H9 (cell line): ENCODE measurements at regions not wholly inside any gene's neighbourhood (a gene's known extent, or its start where the extent isn't known, plus 50 kb on each side); places are given as distances from the start of the nearest gene placed in this dataset.

ENCODE experiments used
- DNase-seq: peaks from one replicate; pipeline ENCODE4 v3.0.0-alpha.2; 2017
- H2AFZ ChIP-seq: one replicate; pipeline ENCODE4 v1.6.1; 2013; ENCODE audit warnings: mild to moderate bottlenecking, low read length, control low read depth, moderate library complexity
- H2AK5ac ChIP-seq: 2 replicates; pipeline ENCODE4 v1.6.1; 2013; ENCODE audit warnings: low read length, control low read depth, mixed read lengths; ENCODE audit not compliant: insufficient read length
- H2BK120ac ChIP-seq: one replicate; pipeline ENCODE4 v1.6.1; 2013; ENCODE audit warnings: low read depth, mild to moderate bottlenecking, low read length, control low read depth, inconsistent platforms; ENCODE audit not compliant: poor library complexity, severe bottlenecking
- H2BK12ac ChIP-seq: 2 replicates; pipeline ENCODE4 v1.6.1; 2013; ENCODE audit warnings: low read length, control low read depth, mixed read lengths, low read depth; ENCODE audit not compliant: insufficient read length
- H2BK15ac ChIP-seq: 2 replicates; pipeline ENCODE4 v1.6.1; 2013; ENCODE audit warnings: low read depth, low read length, control low read depth
- H2BK20ac ChIP-seq: one replicate; pipeline ENCODE4 v1.6.1; 2013; ENCODE audit warnings: low read depth, mild to moderate bottlenecking, low read length, control low read depth, inconsistent platforms; ENCODE audit not compliant: poor library complexity, severe bottlenecking
- H2BK5ac ChIP-seq: 2 replicates; pipeline ENCODE4 v1.6.1; 2013; ENCODE audit warnings: low read length, control low read depth, mixed read lengths; ENCODE audit not compliant: insufficient read length
- H3K14ac ChIP-seq: 2 replicates; pipeline ENCODE4 v1.6.1; 2013; ENCODE audit warnings: low read length, control low read depth; ENCODE audit not compliant: insufficient read depth
- H3K18ac ChIP-seq: 2 replicates; pipeline ENCODE4 v1.6.1; 2013; ENCODE audit warnings: low read depth, mild to moderate bottlenecking, mixed read lengths, low read length, control low read depth; ENCODE audit not compliant: insufficient read length
- H3K23ac ChIP-seq: 2 replicates; pipeline ENCODE4 v1.6.1; 2013; ENCODE audit warnings: low read length, control low read depth, mixed read lengths, low read depth; ENCODE audit not compliant: insufficient read length
- H3K23me2 ChIP-seq: 2 replicates; pipeline ENCODE4 v1.6.1; 2013; ENCODE audit warnings: low read depth, mild to moderate bottlenecking, mixed read lengths, low read length, control low read depth; ENCODE audit not compliant: insufficient read length, poor library complexity, severe bottlenecking
- H3K27ac ChIP-seq: 2 replicates; pipeline ENCODE4 v1.5.1; 2013; ENCODE audit warnings: low read length, control low read depth, mixed read lengths, low read depth; ENCODE audit not compliant: insufficient read length
- H3K27me3 ChIP-seq: 2 replicates; pipeline ENCODE4 v1.6.1; 2013; ENCODE audit warnings: low read length, control low read depth, inconsistent platforms; ENCODE audit not compliant: insufficient read depth
- H3K4ac ChIP-seq: 2 replicates; pipeline ENCODE4 v1.6.1; 2013; ENCODE audit warnings: low read depth, mild to moderate bottlenecking, control low read depth, inconsistent platforms, low read length, moderate library complexity
- H3K4me1 ChIP-seq: 2 replicates; pipeline ENCODE4 v1.6.1; 2013; ENCODE audit warnings: low read length, control low read depth, inconsistent platforms; ENCODE audit not compliant: insufficient read depth
- H3K4me2 ChIP-seq: 2 replicates; pipeline ENCODE4 v1.6.1; 2013; ENCODE audit warnings: low read length, control low read depth, mixed read lengths; ENCODE audit not compliant: insufficient read length, insufficient read depth
- H3K56ac ChIP-seq: 2 replicates; pipeline ENCODE4 v1.6.1; 2013; ENCODE audit warnings: low read depth, mild to moderate bottlenecking, mixed read lengths, low read length, control low read depth; ENCODE audit not compliant: insufficient read length
- H3K79me1 ChIP-seq: 2 replicates; pipeline ENCODE4 v1.6.1; 2013; ENCODE audit warnings: low read depth, mild to moderate bottlenecking, moderate library complexity, low read length, control low read depth, inconsistent platforms; ENCODE audit not compliant: insufficient read depth, poor library complexity, severe bottlenecking
- H3K79me2 ChIP-seq: 2 replicates; pipeline ENCODE4 v1.6.1; 2013; ENCODE audit warnings: low read length, control low read depth, inconsistent platforms; ENCODE audit not compliant: insufficient read depth
- H3K9ac ChIP-seq: 2 replicates; pipeline ENCODE4 v1.6.1; 2013; ENCODE audit warnings: low read length, control low read depth, mixed read lengths; ENCODE audit not compliant: insufficient read length; ENCODE audit errors: extremely low read depth
- H3K9me3 ChIP-seq: one replicate; pipeline ENCODE4 v1.6.1; 2013; ENCODE audit warnings: low read depth, low read length, inconsistent platforms; ENCODE audit not compliant: control insufficient read depth
- H3T11ph ChIP-seq: one replicate; pipeline ENCODE4 v1.6.1; 2013; ENCODE audit warnings: mild to moderate bottlenecking, low read length, control low read depth, inconsistent platforms
- H4K20me1 ChIP-seq: one replicate; pipeline ENCODE4 v1.6.1; 2013; ENCODE audit not compliant: control insufficient read depth, insufficient read length, insufficient read depth
- H4K5ac ChIP-seq: 2 replicates; pipeline ENCODE4 v1.6.1; 2013; ENCODE audit warnings: low read depth, mild to moderate bottlenecking, mixed read lengths, low read length, control low read depth; ENCODE audit not compliant: insufficient read length
- H4K8ac ChIP-seq: replicated peaks from 2 replicates; pipeline ENCODE4 v1.6.1; 2013; ENCODE audit warnings: low read length, control low read depth, mixed read lengths, low read depth; ENCODE audit not compliant: insufficient read length
- H4K91ac ChIP-seq: 2 replicates; pipeline ENCODE4 v1.6.1; 2013; ENCODE audit warnings: low read depth, mild to moderate bottlenecking, moderate library complexity, mixed read lengths, low read length, control low read depth; ENCODE audit not compliant: insufficient read length
- H3K27ac Mint-ChIP-seq, 3 experiments: 2 replicates in 2 of 3; 3 replicates in 1 of 3; pipeline ENCODE4 v1.8.0; 2020 to 2021; ENCODE audit warnings: mixed read lengths in 3 of 3, mild to moderate bottlenecking in 1 of 3, moderate library complexity in 1 of 3
- H3K27me3 Mint-ChIP-seq: 2 replicates; pipeline ENCODE4 v1.8.0; 2021; ENCODE audit warnings: low read depth, mild to moderate bottlenecking, moderate library complexity, mixed read lengths
- H3K36me3 Mint-ChIP-seq, 3 experiments: 2 replicates in 2 of 3; 3 replicates in 1 of 3; pipeline ENCODE4 v1.8.0; 2020 to 2021; ENCODE audit warnings: low read depth in 3 of 3, mixed read lengths in 3 of 3; ENCODE audit not compliant: insufficient read depth in 1 of 3
- H3K4me1 Mint-ChIP-seq, 2 experiments: 2 replicates each; pipeline ENCODE4 v1.8.0; 2020; ENCODE audit warnings: mixed read lengths in 2 of 2
- H3K4me3 Mint-ChIP-seq, 2 experiments: 2 replicates in 1 of 2; 3 replicates in 1 of 2; pipeline ENCODE4 v1.8.0; 2020 to 2021; ENCODE audit warnings: mild to moderate bottlenecking in 2 of 2, mixed read lengths in 2 of 2, moderate library complexity in 1 of 2
- H3K9me3 Mint-ChIP-seq, 2 experiments: 2 replicates in 1 of 2; 3 replicates in 1 of 2; pipeline ENCODE4 v1.8.0; 2020; ENCODE audit warnings: mild to moderate bottlenecking in 2 of 2, mixed read lengths in 2 of 2, moderate library complexity in 1 of 2
- WGBS: extraction: QIAGEN DNeasy Blood & Tissue Kit; methylation state at CpG from one replicate; pipeline ENCODE4 v1.1.7; 2013; ENCODE audit warnings: missing lambda C conversion rate, low lambda C conversion rate, mixed read lengths; ENCODE audit not compliant: insufficient read length; ENCODE audit errors: extremely low coverage; 5-methylcytosine and 5-hydroxymethylcytosine counted together
- TF ChIP-seq, protein P1 (sequence below): fragments of 200-600 bp; sonication (generic); conservative IDR thresholded peaks from 3 replicates; pipeline ENCODE4 v1.8.0; 2021; ENCODE audit warnings: antibody characterized with exemption, mild to moderate bottlenecking

DNA sequence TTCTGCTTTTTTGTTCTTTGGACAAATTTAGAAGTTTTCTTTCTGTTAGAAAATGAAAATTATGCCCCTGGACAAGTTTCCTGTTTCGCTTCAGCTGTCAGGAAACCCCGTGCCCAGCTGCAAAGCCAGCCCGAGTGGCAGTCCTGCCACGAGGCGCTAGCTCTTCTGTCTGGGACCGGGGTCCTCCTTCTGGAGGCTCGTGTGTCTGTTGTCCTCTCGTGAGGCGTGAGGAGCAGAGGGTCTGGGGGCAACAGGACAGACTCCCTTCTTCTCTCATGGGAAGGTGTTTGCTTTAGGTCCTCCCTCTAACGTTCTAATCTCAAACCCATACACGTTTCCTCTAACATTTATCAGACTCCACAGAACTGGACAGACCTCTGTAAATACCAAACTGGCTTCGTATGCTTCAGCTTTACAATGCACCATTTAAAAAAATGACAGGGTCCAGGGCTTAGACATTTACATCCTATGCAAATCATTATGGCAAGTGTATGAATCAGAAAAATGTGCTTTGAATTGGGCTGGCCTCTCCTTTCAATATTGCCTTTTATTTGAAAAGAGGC is 184.5 kb upstream of the SHH start:
- no peaks in the 10 kb centered on the region for H3K4me1 Mint-ChIP-seq
- Histone ChIP-seq H3T11ph (no peak overlapping the region), H3K79me1 (no peaks in the 10 kb centered on the region), H3K23me2 (no peaks in the 10 kb centered on the region), H2AFZ (no peak overlapping the region), H3K23ac (no peak overlapping the region), H4K91ac (no peak overlapping the region), H3K4me2 (no peak overlapping the region), H2BK12ac (no peak overlapping the region), H4K8ac (no peak overlapping the region), H2BK120ac (no peak overlapping the region), H3K9me3 (no peaks in the 10 kb centered on the region), H3K56ac (no peak overlapping the region), H3K4ac (no peak overlapping the region), H3K27me3 (no peaks in the 10 kb centered on the region), H3K27ac (no peak overlapping the region), H3K18ac (no peak overlapping the region), H3K14ac (no peak overlapping the region), H3K9ac (no peak overlapping the region), H2BK15ac (no peak overlapping the region), H2BK20ac (no peak overlapping the region), H2AK5ac (no peak overlapping the region), H3K79me2 (no peaks in the 10 kb centered on the region), H2BK5ac (no peak overlapping the region), H3K4me1 (no peaks in the 10 kb centered on the region), H4K20me1 (no peaks in the 10 kb centered on the region), H4K5ac (no peak overlapping the region)
- no CpG with 5 or more reads among the region's 12 CpGs for WGBS
- no peaks in the 10 kb centered on the region for H3K36me3 Mint-ChIP-seq
- no peak overlapping the region; a peak in 1 of 7 replicates for H3K27ac Mint-ChIP-seq
- DNase-seq, result no peak
- H3K27me3 Mint-ChIP-seq, result peaks cover 7% of the 10 kb centered on the region
- no peak overlapping the region for H3K4me3 Mint-ChIP-seq
- H3K9me3 Mint-ChIP-seq, result peaks cover 0 to 4% of the 10 kb centered on the region in 2 experiments; a peak in 2 of 5 replicates
- TF ChIP-seq, protein P1, sequence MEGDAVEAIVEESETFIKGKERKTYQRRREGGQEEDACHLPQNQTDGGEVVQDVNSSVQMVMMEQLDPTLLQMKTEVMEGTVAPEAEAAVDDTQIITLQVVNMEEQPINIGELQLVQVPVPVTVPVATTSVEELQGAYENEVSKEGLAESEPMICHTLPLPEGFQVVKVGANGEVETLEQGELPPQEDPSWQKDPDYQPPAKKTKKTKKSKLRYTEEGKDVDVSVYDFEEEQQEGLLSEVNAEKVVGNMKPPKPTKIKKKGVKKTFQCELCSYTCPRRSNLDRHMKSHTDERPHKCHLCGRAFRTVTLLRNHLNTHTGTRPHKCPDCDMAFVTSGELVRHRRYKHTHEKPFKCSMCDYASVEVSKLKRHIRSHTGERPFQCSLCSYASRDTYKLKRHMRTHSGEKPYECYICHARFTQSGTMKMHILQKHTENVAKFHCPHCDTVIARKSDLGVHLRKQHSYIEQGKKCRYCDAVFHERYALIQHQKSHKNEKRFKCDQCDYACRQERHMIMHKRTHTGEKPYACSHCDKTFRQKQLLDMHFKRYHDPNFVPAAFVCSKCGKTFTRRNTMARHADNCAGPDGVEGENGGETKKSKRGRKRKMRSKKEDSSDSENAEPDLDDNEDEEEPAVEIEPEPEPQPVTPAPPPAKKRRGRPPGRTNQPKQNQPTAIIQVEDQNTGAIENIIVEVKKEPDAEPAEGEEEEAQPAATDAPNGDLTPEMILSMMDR, result no peak
